ENCODE measurements at regions not wholly inside any gene's neighbourhood (a gene's known extent, or its start where the extent isn't known, plus 50 kb on each side); places are given as distances from the start of the nearest gene placed in this dataset.

DNA sequence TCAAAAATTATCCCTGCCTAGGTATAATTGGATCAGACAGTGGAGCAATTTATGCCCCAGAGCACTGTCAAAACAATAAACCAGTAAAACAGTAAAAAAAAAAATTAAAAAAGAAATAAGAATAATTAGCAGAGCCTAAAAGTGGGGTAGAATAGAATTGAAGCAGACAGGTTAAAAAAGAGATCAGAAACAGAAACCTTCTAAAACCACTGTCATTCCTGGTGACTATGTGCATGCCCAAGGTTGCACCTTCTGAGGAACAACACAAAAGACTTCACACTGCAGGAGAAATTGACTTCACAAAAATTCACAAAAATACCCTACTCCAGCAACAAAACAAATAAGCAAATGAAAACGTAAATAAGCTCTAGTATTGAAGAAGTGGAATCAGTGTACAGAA lies 168.6 kb downstream of the SPANXA1 start:
- DNase-seq (ENCODE audit: low read depth), result no peak
- no peak for TF ChIP-seq CTCF (IDR thresholded peaks at IDR 0.05; ENCODE audit: low read depth, low read length, missing control alignments)
- in situ Hi-C loops (cut with HindIII; ENCODE audit: low sequenced_read_pairs), result no loop called here
- no peak overlapping the region for H3K4me3 ChIP-seq (ENCODE audit: low read depth, low read length)

DNA sequence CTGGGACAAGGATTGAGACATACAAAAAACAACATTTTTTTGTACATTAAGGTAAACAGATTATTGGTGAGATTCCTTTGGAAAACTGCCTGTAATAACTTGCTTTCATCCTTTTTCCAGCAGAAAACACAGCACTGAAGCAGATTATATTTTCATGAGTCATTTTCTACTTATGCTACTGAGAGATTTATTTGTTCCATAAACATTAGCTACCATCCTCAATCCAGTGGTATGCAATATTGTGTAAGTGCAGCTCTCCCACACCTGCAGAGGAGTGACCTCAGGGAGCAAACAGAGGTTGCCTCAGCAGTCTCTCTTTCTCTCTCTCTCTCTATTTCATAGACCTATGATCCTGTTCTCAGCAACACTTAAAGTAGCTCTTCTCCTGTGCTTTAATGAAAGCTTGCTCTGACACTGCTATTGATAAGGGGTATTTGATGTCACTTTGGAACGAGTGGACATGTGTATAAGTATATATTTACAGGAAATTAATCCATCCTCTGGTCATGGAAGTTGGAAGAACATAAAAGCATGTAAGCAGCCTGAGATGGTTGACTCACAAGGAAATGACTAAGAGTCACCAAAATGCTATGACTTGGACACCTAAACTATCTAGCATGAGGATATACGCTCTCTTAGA lies 163.7 kb upstream of the SPANXC start:
- in situ Hi-C loops (cut with HindIII; ENCODE audit: low sequenced_read_pairs), result no loop called here
- peak; percentile 32 for DNase-seq (ENCODE audit: low read depth)
- no peak overlapping the region for H3K4me3 ChIP-seq (ENCODE audit: low read depth, low read length)
- no peak for TF ChIP-seq CTCF (IDR thresholded peaks at IDR 0.05; ENCODE audit: low read depth, low read length, missing control alignments)

DNA sequence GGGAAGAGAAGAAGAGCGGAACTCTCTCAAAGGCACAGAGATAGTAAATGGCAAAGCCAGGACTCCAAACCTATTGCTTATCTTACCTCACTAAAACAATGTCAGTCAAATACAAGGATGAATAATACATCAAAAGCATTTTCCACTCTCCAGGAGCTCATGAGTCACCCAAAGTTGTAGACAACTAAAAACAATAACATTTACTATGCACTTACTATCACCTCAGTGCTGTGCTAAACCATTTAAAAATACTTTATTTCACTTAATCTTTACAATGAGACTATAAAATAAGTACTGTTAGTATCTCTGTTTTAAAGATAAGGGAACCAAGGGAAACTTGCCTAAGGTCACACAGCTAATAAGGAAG lies 163.2 kb upstream of the SPANXC start:
- no peak overlapping the region for H3K4me3 ChIP-seq (ENCODE audit: low read depth, low read length)
- in situ Hi-C loops (cut with HindIII; ENCODE audit: low sequenced_read_pairs), result no loop called here
- no peak for TF ChIP-seq CTCF (IDR thresholded peaks at IDR 0.05; ENCODE audit: low read depth, low read length, missing control alignments)
- no peak for DNase-seq (ENCODE audit: low read depth)

- no peak for TF ChIP-seq CTCF (IDR thresholded peaks at IDR 0.05; ENCODE audit: low read depth, low read length, missing control alignments)
- H3K4me3 ChIP-seq (ENCODE audit: low read depth, low read length), result no peak overlapping the region
- DNase-seq (ENCODE audit: low read depth), result no peak
- in situ Hi-C loops (cut with HindIII; ENCODE audit: low sequenced_read_pairs), result no loop called here
Observed at GRCh38 chrX:141402897-141403610, 160.7 kb upstream of the SPANXC start.

DNA sequence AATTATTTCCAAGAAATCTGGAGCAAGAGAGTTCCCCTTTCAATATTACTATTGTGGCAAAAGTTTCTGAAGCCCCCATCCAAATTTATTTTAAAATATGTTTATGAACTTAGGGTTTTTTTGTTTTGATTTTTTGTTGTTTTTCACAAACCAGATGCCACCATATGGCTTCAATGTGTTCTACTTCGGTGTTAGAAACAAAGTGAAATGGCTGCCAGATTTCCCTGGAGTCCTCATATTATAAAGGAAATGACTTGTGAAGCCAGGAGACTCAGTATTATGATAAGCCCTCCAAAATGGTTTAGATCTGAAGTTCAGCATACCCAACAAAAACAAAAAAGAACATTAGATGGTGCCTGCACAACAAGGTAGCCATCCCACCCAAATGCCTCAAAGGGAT lies 154.2 kb upstream of the SPANXC start:
- H3K4me3 ChIP-seq (ENCODE audit: low read depth, low read length), result no peak overlapping the region
- DNase-seq (ENCODE audit: low read depth), result no peak
- no peak for TF ChIP-seq CTCF (IDR thresholded peaks at IDR 0.05; ENCODE audit: low read depth, low read length, missing control alignments)
- in situ Hi-C loops (cut with HindIII; ENCODE audit: low sequenced_read_pairs), result no loop called here

- no peak for TF ChIP-seq CTCF (IDR thresholded peaks at IDR 0.05; ENCODE audit: low read depth, low read length, missing control alignments)
- DNase-seq (ENCODE audit: low read depth), result no peak
- no peak overlapping the region for H3K4me3 ChIP-seq (ENCODE audit: low read depth, low read length)
- in situ Hi-C loops (cut with HindIII; ENCODE audit: low sequenced_read_pairs), result no loop called here
Observed at GRCh38 chrX:141375011-141375760, 132.9 kb upstream of the SPANXC start.

All from astrocyte of the cerebellum (primary cell).